H9 (cell line): ENCODE measurements at regions not wholly inside any gene's neighbourhood (a gene's known extent, or its start where the extent isn't known, plus 50 kb on each side); places are given as distances from the start of the nearest gene placed in this dataset.

ENCODE experiments used
- DNase-seq: peaks from one replicate; pipeline ENCODE4 v3.0.0-alpha.2; 2017
- H2AFZ ChIP-seq: one replicate; pipeline ENCODE4 v1.6.1; 2013; ENCODE audit warnings: mild to moderate bottlenecking, low read length, control low read depth, moderate library complexity
- H2AK5ac ChIP-seq: 2 replicates; pipeline ENCODE4 v1.6.1; 2013; ENCODE audit warnings: low read length, control low read depth, mixed read lengths; ENCODE audit not compliant: insufficient read length
- H2BK120ac ChIP-seq: one replicate; pipeline ENCODE4 v1.6.1; 2013; ENCODE audit warnings: low read depth, mild to moderate bottlenecking, low read length, control low read depth, inconsistent platforms; ENCODE audit not compliant: poor library complexity, severe bottlenecking
- H2BK12ac ChIP-seq: 2 replicates; pipeline ENCODE4 v1.6.1; 2013; ENCODE audit warnings: low read length, control low read depth, mixed read lengths, low read depth; ENCODE audit not compliant: insufficient read length
- H2BK15ac ChIP-seq: 2 replicates; pipeline ENCODE4 v1.6.1; 2013; ENCODE audit warnings: low read depth, low read length, control low read depth
- H2BK20ac ChIP-seq: one replicate; pipeline ENCODE4 v1.6.1; 2013; ENCODE audit warnings: low read depth, mild to moderate bottlenecking, low read length, control low read depth, inconsistent platforms; ENCODE audit not compliant: poor library complexity, severe bottlenecking
- H2BK5ac ChIP-seq: 2 replicates; pipeline ENCODE4 v1.6.1; 2013; ENCODE audit warnings: low read length, control low read depth, mixed read lengths; ENCODE audit not compliant: insufficient read length
- H3K14ac ChIP-seq: 2 replicates; pipeline ENCODE4 v1.6.1; 2013; ENCODE audit warnings: low read length, control low read depth; ENCODE audit not compliant: insufficient read depth
- H3K18ac ChIP-seq: 2 replicates; pipeline ENCODE4 v1.6.1; 2013; ENCODE audit warnings: low read depth, mild to moderate bottlenecking, mixed read lengths, low read length, control low read depth; ENCODE audit not compliant: insufficient read length
- H3K23ac ChIP-seq: 2 replicates; pipeline ENCODE4 v1.6.1; 2013; ENCODE audit warnings: low read length, control low read depth, mixed read lengths, low read depth; ENCODE audit not compliant: insufficient read length
- H3K23me2 ChIP-seq: 2 replicates; pipeline ENCODE4 v1.6.1; 2013; ENCODE audit warnings: low read depth, mild to moderate bottlenecking, mixed read lengths, low read length, control low read depth; ENCODE audit not compliant: insufficient read length, poor library complexity, severe bottlenecking
- H3K27ac ChIP-seq: 2 replicates; pipeline ENCODE4 v1.5.1; 2013; ENCODE audit warnings: low read length, control low read depth, mixed read lengths, low read depth; ENCODE audit not compliant: insufficient read length
- H3K27me3 ChIP-seq: 2 replicates; pipeline ENCODE4 v1.6.1; 2013; ENCODE audit warnings: low read length, control low read depth, inconsistent platforms; ENCODE audit not compliant: insufficient read depth
- H3K4ac ChIP-seq: 2 replicates; pipeline ENCODE4 v1.6.1; 2013; ENCODE audit warnings: low read depth, mild to moderate bottlenecking, control low read depth, inconsistent platforms, low read length, moderate library complexity
- H3K4me1 ChIP-seq: 2 replicates; pipeline ENCODE4 v1.6.1; 2013; ENCODE audit warnings: low read length, control low read depth, inconsistent platforms; ENCODE audit not compliant: insufficient read depth
- H3K4me2 ChIP-seq: 2 replicates; pipeline ENCODE4 v1.6.1; 2013; ENCODE audit warnings: low read length, control low read depth, mixed read lengths; ENCODE audit not compliant: insufficient read length, insufficient read depth
- H3K56ac ChIP-seq: 2 replicates; pipeline ENCODE4 v1.6.1; 2013; ENCODE audit warnings: low read depth, mild to moderate bottlenecking, mixed read lengths, low read length, control low read depth; ENCODE audit not compliant: insufficient read length
- H3K79me1 ChIP-seq: 2 replicates; pipeline ENCODE4 v1.6.1; 2013; ENCODE audit warnings: low read depth, mild to moderate bottlenecking, moderate library complexity, low read length, control low read depth, inconsistent platforms; ENCODE audit not compliant: insufficient read depth, poor library complexity, severe bottlenecking
- H3K79me2 ChIP-seq: 2 replicates; pipeline ENCODE4 v1.6.1; 2013; ENCODE audit warnings: low read length, control low read depth, inconsistent platforms; ENCODE audit not compliant: insufficient read depth
- H3K9ac ChIP-seq: 2 replicates; pipeline ENCODE4 v1.6.1; 2013; ENCODE audit warnings: low read length, control low read depth, mixed read lengths; ENCODE audit not compliant: insufficient read length; ENCODE audit errors: extremely low read depth
- H3K9me3 ChIP-seq: one replicate; pipeline ENCODE4 v1.6.1; 2013; ENCODE audit warnings: low read depth, low read length, inconsistent platforms; ENCODE audit not compliant: control insufficient read depth
- H3T11ph ChIP-seq: one replicate; pipeline ENCODE4 v1.6.1; 2013; ENCODE audit warnings: mild to moderate bottlenecking, low read length, control low read depth, inconsistent platforms
- H4K20me1 ChIP-seq: one replicate; pipeline ENCODE4 v1.6.1; 2013; ENCODE audit not compliant: control insufficient read depth, insufficient read length, insufficient read depth
- H4K5ac ChIP-seq: 2 replicates; pipeline ENCODE4 v1.6.1; 2013; ENCODE audit warnings: low read depth, mild to moderate bottlenecking, mixed read lengths, low read length, control low read depth; ENCODE audit not compliant: insufficient read length
- H4K8ac ChIP-seq: replicated peaks from 2 replicates; pipeline ENCODE4 v1.6.1; 2013; ENCODE audit warnings: low read length, control low read depth, mixed read lengths, low read depth; ENCODE audit not compliant: insufficient read length
- H4K91ac ChIP-seq: 2 replicates; pipeline ENCODE4 v1.6.1; 2013; ENCODE audit warnings: low read depth, mild to moderate bottlenecking, moderate library complexity, mixed read lengths, low read length, control low read depth; ENCODE audit not compliant: insufficient read length
- H3K27ac Mint-ChIP-seq, 3 experiments: 2 replicates in 2 of 3; 3 replicates in 1 of 3; pipeline ENCODE4 v1.8.0; 2020 to 2021; ENCODE audit warnings: mixed read lengths in 3 of 3, mild to moderate bottlenecking in 1 of 3, moderate library complexity in 1 of 3
- H3K27me3 Mint-ChIP-seq: 2 replicates; pipeline ENCODE4 v1.8.0; 2021; ENCODE audit warnings: low read depth, mild to moderate bottlenecking, moderate library complexity, mixed read lengths
- H3K36me3 Mint-ChIP-seq, 3 experiments: 2 replicates in 2 of 3; 3 replicates in 1 of 3; pipeline ENCODE4 v1.8.0; 2020 to 2021; ENCODE audit warnings: low read depth in 3 of 3, mixed read lengths in 3 of 3; ENCODE audit not compliant: insufficient read depth in 1 of 3
- H3K4me1 Mint-ChIP-seq, 2 experiments: 2 replicates each; pipeline ENCODE4 v1.8.0; 2020; ENCODE audit warnings: mixed read lengths in 2 of 2
- H3K4me3 Mint-ChIP-seq, 2 experiments: 2 replicates in 1 of 2; 3 replicates in 1 of 2; pipeline ENCODE4 v1.8.0; 2020 to 2021; ENCODE audit warnings: mild to moderate bottlenecking in 2 of 2, mixed read lengths in 2 of 2, moderate library complexity in 1 of 2
- H3K9me3 Mint-ChIP-seq, 2 experiments: 2 replicates in 1 of 2; 3 replicates in 1 of 2; pipeline ENCODE4 v1.8.0; 2020; ENCODE audit warnings: mild to moderate bottlenecking in 2 of 2, mixed read lengths in 2 of 2, moderate library complexity in 1 of 2
- WGBS: extraction: QIAGEN DNeasy Blood & Tissue Kit; methylation state at CpG from one replicate; pipeline ENCODE4 v1.1.7; 2013; ENCODE audit warnings: missing lambda C conversion rate, low lambda C conversion rate, mixed read lengths; ENCODE audit not compliant: insufficient read length; ENCODE audit errors: extremely low coverage; 5-methylcytosine and 5-hydroxymethylcytosine counted together
- TF ChIP-seq, protein P1 (sequence below): fragments of 200-600 bp; sonication (generic); conservative IDR thresholded peaks from 3 replicates; pipeline ENCODE4 v1.8.0; 2021; ENCODE audit warnings: antibody characterized with exemption, mild to moderate bottlenecking

DNA sequence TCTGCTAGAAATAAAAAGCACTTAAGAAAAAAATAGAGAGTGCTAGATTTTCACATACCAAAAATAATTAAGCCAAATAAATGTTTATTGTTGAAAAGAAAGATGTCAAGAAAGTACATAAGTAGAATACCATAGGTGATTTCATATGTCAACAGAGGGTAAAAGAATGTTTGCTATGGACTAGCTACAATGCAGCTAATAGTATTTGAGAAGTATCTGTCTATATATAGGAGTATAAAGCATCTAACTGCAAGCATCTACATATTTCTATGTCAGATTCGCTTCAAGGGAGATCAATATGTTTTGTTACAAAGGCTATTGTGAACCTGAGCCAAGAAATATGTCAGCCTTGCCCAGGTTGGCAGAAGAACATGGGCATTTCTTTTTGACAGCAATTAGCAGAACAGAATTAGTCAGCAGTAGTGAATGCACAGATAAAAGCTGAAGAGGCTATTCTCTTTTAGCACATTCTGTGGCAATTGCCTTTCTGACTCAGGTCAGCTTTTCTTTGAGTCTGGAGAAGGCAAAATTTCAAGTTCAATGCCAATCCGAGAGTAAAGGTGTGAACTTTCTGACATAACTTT, 140.1 kb downstream of the ALG10B start:
- Histone ChIP-seq H3K27ac (no peak overlapping the region), H3K79me1 (no peaks in the 10 kb centered on the region), H3K79me2 (no peaks in the 10 kb centered on the region), H4K20me1 (no peaks in the 10 kb centered on the region), H2BK5ac (no peak overlapping the region), H4K91ac (no peak overlapping the region), H2BK120ac (no peak overlapping the region), H3K14ac (no peak overlapping the region), H3K4me2 (no peak overlapping the region), H2BK20ac (no peak overlapping the region), H2AFZ (no peak overlapping the region), H2BK15ac (no peak overlapping the region), H3K9ac (no peak overlapping the region), H3K23me2 (no peaks in the 10 kb centered on the region), H3T11ph (no peak overlapping the region), H4K5ac (no peak overlapping the region), H3K18ac (no peak overlapping the region), H3K56ac (no peak overlapping the region), H3K4ac (no peak overlapping the region), H3K9me3 (no peaks in the 10 kb centered on the region), H2BK12ac (no peak overlapping the region), H2AK5ac (no peak overlapping the region), H3K27me3 (no peaks in the 10 kb centered on the region), H4K8ac (no peak overlapping the region), H3K23ac (no peak overlapping the region), H3K4me1 (no peaks in the 10 kb centered on the region)
- H3K9me3 Mint-ChIP-seq: no peaks in the 10 kb centered on the region
- no peak for DNase-seq
- H3K4me1 Mint-ChIP-seq: peaks cover 3 to 4% of the 10 kb centered on the region in 2 experiments; a peak in 2 of 4 replicates
- TF ChIP-seq, protein P1, sequence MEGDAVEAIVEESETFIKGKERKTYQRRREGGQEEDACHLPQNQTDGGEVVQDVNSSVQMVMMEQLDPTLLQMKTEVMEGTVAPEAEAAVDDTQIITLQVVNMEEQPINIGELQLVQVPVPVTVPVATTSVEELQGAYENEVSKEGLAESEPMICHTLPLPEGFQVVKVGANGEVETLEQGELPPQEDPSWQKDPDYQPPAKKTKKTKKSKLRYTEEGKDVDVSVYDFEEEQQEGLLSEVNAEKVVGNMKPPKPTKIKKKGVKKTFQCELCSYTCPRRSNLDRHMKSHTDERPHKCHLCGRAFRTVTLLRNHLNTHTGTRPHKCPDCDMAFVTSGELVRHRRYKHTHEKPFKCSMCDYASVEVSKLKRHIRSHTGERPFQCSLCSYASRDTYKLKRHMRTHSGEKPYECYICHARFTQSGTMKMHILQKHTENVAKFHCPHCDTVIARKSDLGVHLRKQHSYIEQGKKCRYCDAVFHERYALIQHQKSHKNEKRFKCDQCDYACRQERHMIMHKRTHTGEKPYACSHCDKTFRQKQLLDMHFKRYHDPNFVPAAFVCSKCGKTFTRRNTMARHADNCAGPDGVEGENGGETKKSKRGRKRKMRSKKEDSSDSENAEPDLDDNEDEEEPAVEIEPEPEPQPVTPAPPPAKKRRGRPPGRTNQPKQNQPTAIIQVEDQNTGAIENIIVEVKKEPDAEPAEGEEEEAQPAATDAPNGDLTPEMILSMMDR: no peak
- no peak overlapping the region for H3K4me3 Mint-ChIP-seq
- H3K36me3 Mint-ChIP-seq: no peaks in the 10 kb centered on the region
- H3K27ac Mint-ChIP-seq: no peak overlapping the region
- no CpG with 5 or more reads among the region's 2 CpGs for WGBS
- no peaks in the 10 kb centered on the region for H3K27me3 Mint-ChIP-seq
